ENCODE measurements at regions not wholly inside any gene's neighbourhood (a gene's known extent, or its start where the extent isn't known, plus 50 kb on each side); places are given as distances from the start of the nearest gene placed in this dataset.

GRCh38 chr5:123245689-123246088 is 156.6 kb downstream of the PRDM6 start:
- TF ChIP-seq, protein P1, sequence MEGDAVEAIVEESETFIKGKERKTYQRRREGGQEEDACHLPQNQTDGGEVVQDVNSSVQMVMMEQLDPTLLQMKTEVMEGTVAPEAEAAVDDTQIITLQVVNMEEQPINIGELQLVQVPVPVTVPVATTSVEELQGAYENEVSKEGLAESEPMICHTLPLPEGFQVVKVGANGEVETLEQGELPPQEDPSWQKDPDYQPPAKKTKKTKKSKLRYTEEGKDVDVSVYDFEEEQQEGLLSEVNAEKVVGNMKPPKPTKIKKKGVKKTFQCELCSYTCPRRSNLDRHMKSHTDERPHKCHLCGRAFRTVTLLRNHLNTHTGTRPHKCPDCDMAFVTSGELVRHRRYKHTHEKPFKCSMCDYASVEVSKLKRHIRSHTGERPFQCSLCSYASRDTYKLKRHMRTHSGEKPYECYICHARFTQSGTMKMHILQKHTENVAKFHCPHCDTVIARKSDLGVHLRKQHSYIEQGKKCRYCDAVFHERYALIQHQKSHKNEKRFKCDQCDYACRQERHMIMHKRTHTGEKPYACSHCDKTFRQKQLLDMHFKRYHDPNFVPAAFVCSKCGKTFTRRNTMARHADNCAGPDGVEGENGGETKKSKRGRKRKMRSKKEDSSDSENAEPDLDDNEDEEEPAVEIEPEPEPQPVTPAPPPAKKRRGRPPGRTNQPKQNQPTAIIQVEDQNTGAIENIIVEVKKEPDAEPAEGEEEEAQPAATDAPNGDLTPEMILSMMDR (IDR thresholded peaks at IDR 0.05 in 4 of 5, conservative IDR thresholded peaks at IDR 0.05 in 1 of 5) = no peak
- TF ChIP-seq POLR2A (IDR thresholded peaks at IDR 0.05) = no peak
